HepG2 (cell line): ENCODE measurements at regions not wholly inside any gene's neighbourhood (a gene's known extent, or its start where the extent isn't known, plus 50 kb on each side); places are given as distances from the start of the nearest gene placed in this dataset.

Experiments
- ATF7 ChIP-seq, 2 experiments: fragments of 450-650 bp in 1 of 2; sonication (generic) in 1 of 2; formaldehyde crosslinking in 1 of 2; IDR thresholded peaks; 2 replicates each; pipeline versions ENCODE4 v1.4.0 to v1.6.1; 2016 to 2020; ENCODE audit warnings: antibody characterized with exemption in 1 of 2, mild to moderate bottlenecking in 1 of 2, missing genetic modification reagents in 1 of 2
- CTCF ChIP-seq: sonication (generic); formaldehyde crosslinking; IDR thresholded peaks from 2 replicates; pipeline ENCODE4 v1.5.0; 2020; ENCODE audit warnings: mild to moderate bottlenecking, missing genetic modification reagents, moderate library complexity
- EZH2 ChIP-seq: conservative IDR thresholded peaks from 2 replicates; pipeline ENCODE4 v1.6.1; 2012; ENCODE audit warnings: mild to moderate bottlenecking, low read depth, low read length, moderate library complexity
- FOXC1 ChIP-seq: sonication (generic); formaldehyde crosslinking; IDR thresholded peaks from 2 replicates; pipeline ENCODE4 v1.8.0; 2022; ENCODE audit warnings: mild to moderate bottlenecking, missing genetic modification reagents, borderline replicate concordance
- JUN ChIP-seq: sonication (generic); formaldehyde crosslinking; IDR thresholded peaks from 2 replicates; pipeline ENCODE4 v1.4.0; 2020; ENCODE audit warnings: mild to moderate bottlenecking, missing genetic modification reagents
- MBD4 ChIP-seq: IDR thresholded peaks from 2 replicates; pipeline ENCODE4 v1.6.1; 2012; ENCODE audit warnings: low read length, inconsistent platforms, borderline replicate concordance
- POLR2AphosphoS5 ChIP-seq: IDR thresholded peaks from 2 replicates; pipeline ENCODE4 v1.6.1; 2012; ENCODE audit warnings: low read depth, low read length
- TARDBP ChIP-seq: sonication (generic); formaldehyde crosslinking; IDR thresholded peaks from 2 replicates; pipeline ENCODE4 v1.8.0; 2022; ENCODE audit warnings: mild to moderate bottlenecking, missing genetic modification reagents
- TCF7L2 ChIP-seq: IDR thresholded peaks from 2 replicates; pipeline ENCODE4 v1.6.1; 2011; ENCODE audit warnings: mild to moderate bottlenecking, low read depth, low read length, moderate library complexity
- ZBTB7A ChIP-seq: sonication (generic); formaldehyde crosslinking; IDR thresholded peaks from 2 replicates; pipeline ENCODE4 v1.8.0; 2022; ENCODE audit warnings: mild to moderate bottlenecking, missing genetic modification reagents
- ZNF263 ChIP-seq: sonication (generic); formaldehyde crosslinking; IDR thresholded peaks from 2 replicates; pipeline ENCODE4 v1.4.0; 2020; ENCODE audit warnings: missing genetic modification reagents
- ZNF703 ChIP-seq: sonication (generic); formaldehyde crosslinking; IDR thresholded peaks from 2 replicates; pipeline ENCODE4 v1.5.1; 2020; ENCODE audit warnings: missing genetic modification reagents, mild to moderate bottlenecking, moderate library complexity, borderline replicate concordance

DNA sequence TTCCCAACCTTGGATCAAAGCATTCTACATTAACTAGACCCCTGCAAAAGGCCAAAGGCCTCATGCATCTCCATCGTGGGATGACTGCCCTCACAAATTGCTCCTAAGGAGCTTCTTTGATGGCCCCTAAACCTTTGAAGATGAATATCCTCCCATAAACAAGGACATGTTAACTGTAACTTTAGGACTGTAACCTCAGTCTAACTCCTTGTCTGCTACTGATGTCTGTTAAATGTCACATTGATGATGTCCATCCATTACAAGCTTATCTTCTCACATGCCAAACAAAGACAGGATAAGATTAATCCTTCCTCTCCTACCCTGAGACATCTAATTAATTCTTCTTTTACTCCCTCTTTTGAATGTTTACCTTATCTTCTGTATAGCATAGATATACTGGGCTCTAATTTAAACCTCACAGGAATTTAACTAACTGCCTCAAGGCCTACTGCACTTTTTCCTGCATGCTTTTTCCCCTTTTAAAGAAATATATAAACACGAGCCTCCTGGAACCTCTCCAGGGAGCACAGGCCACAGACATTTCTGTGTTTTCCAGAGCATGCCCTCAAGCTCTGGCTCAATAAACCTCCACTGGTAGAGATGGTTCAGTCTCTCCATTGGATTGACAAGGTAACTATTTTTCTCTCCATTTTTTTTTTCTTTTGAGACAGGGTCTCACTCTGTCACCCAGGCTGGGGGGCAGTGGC, 90.6 kb upstream of the SLC25A48 start:
- TF ChIP-seq JUN: no peak
- no peak for TF ChIP-seq ZNF263
- TF ChIP-seq ZBTB7A (CRISPR knock-in tag): no peak
- no peak for TF ChIP-seq TCF7L2
- no peak for TF ChIP-seq FOXC1
- no peak for TF ChIP-seq ZNF703
- no peak for TF ChIP-seq POLR2AphosphoS5
- no peak for TF ChIP-seq MBD4
- no peak for TF ChIP-seq ATF7 (IDR thresholded peaks at IDR 0.05)
- no peak for TF ChIP-seq ATF7 (CRISPR knock-in tag; IDR thresholded peaks at IDR 0.05)
- TF ChIP-seq EZH2: no peak
- no peak for TF ChIP-seq CTCF (CRISPR knock-in tag)
- TF ChIP-seq TARDBP (CRISPR knock-in tag): no peak
